GM06990 (cell line): ENCODE measurements at regions not wholly inside any gene's neighbourhood (a gene's known extent, or its start where the extent isn't known, plus 50 kb on each side); places are given as distances from the start of the nearest gene placed in this dataset.

Source experiments
- DNase-seq: peaks from one replicate; pipeline ENCODE4 v3.0.0-alpha.2; 2011; ENCODE audit not compliant: insufficient read length; ENCODE audit errors: extremely low read depth
- H3K27me3 ChIP-seq: replicated peaks from 2 replicates; pipeline ENCODE4 v1.6.0; 2011; ENCODE audit warnings: low read length; ENCODE audit not compliant: control insufficient read depth, insufficient read depth
- H3K36me3 ChIP-seq: 2 replicates; pipeline ENCODE4 v1.5.1; 2011; ENCODE audit warnings: low read length; ENCODE audit not compliant: control insufficient read depth, insufficient read depth
- H3K4me3 ChIP-seq: replicated peaks from 2 replicates; pipeline ENCODE4 v1.5.1; 2011; ENCODE audit warnings: low read depth, mild to moderate bottlenecking, control low read depth, low read length
- CTCF ChIP-seq: IDR thresholded peaks from 2 replicates; pipeline ENCODE4 v1.5.1; 2011; ENCODE audit warnings: low read length, control low read depth, mild to moderate bottlenecking, inconsistent platforms; ENCODE audit not compliant: insufficient read depth, poor library complexity, severe bottlenecking

- DNase-seq: no peak
- no peaks in the 10 kb centered on the region for H3K36me3 ChIP-seq
- H3K27me3 ChIP-seq: no peaks in the 10 kb centered on the region
- no peak for TF ChIP-seq CTCF
- no peak overlapping the region for H3K4me3 ChIP-seq
Measured at GRCh38 chr6:117138425-117138824, 126.9 kb upstream of the VGLL2 start.

GRCh38 chr6:117138920-117139319 is 126.4 kb upstream of the VGLL2 start:
- Histone ChIP-seq H3K4me3 (no peak overlapping the region), H3K36me3 (no peaks in the 10 kb centered on the region), H3K27me3 (no peaks in the 10 kb centered on the region)
- DNase-seq: no peak
- no peak for TF ChIP-seq CTCF

GRCh38 chr6:117142142-117142541 is 123.2 kb upstream of the VGLL2 start:
- Histone ChIP-seq H3K4me3 (no peak overlapping the region), H3K27me3 (no peaks in the 10 kb centered on the region), H3K36me3 (no peaks in the 10 kb centered on the region)
- DNase-seq: no peak
- no peak for TF ChIP-seq CTCF

- Histone ChIP-seq H3K27me3 (no peaks in the 10 kb centered on the region), H3K36me3 (no peaks in the 10 kb centered on the region), H3K4me3 (no peak overlapping the region)
- no peak for DNase-seq
- no peak for TF ChIP-seq CTCF
Measured at GRCh38 chr6:117142995-117143394, 122.4 kb upstream of the VGLL2 start.

- TF ChIP-seq CTCF: no peak
- no peak for DNase-seq
Measured at GRCh38 chr6:117143647-117144046, 121.7 kb upstream of the VGLL2 start.

GRCh38 chr6:117145940-117146339 is 119.4 kb upstream of the VGLL2 start:
- no peaks in the 10 kb centered on the region for H3K27me3 ChIP-seq
- no peak for DNase-seq

More at GRCh38 chr6:117143647-117144046, 121.7 kb upstream of the VGLL2 start:
- Histone ChIP-seq H3K36me3 (no peaks in the 10 kb centered on the region), H3K27me3 (no peaks in the 10 kb centered on the region), H3K4me3 (no peak overlapping the region)

More at GRCh38 chr6:117145940-117146339, 119.4 kb upstream of the VGLL2 start:
- no peak overlapping the region for H3K4me3 ChIP-seq
- no peak for TF ChIP-seq CTCF
- H3K36me3 ChIP-seq: no peaks in the 10 kb centered on the region
